Uterus (tissue), 3 donors: ENCODE measurements at regions not wholly inside any gene's neighbourhood (a gene's known extent, or its start where the extent isn't known, plus 50 kb on each side); places are given as distances from the start of the nearest gene placed in this dataset.

Experiments used
- DNase-seq, 2 donors: peaks; one replicate each; pipeline ENCODE4 v3.0.0-alpha.2; 2019 to 2020
- H3K27ac ChIP-seq, 2 donors: fragments of 200-600 bp; sonication (generic); 1 replicate in 1 of 2; 2 replicates in 1 of 2; pipeline ENCODE4 v1.5.1; 2016 to 2018
- H3K27me3 ChIP-seq, 2 donors: fragments of 200-600 bp; sonication (generic); one replicate each; pipeline ENCODE4 v1.5.1; 2018 to 2019; ENCODE audit warnings: control low read depth in 1 of 2
- H3K36me3 ChIP-seq, 2 donors: fragments of 200-600 bp; sonication (generic); one replicate each; pipeline ENCODE4 v1.5.1; 2019; ENCODE audit warnings: control low read depth in 1 of 2
- H3K4me1 ChIP-seq, 2 donors: fragments of 200-600 bp; sonication (generic); one replicate each; pipeline ENCODE4 v1.5.1; 2018 to 2019; ENCODE audit warnings: control low read depth in 1 of 2
- H3K4me3 ChIP-seq, 2 donors: fragments of 200-600 bp; sonication (generic); 1 replicate in 1 of 2; 2 replicates in 1 of 2; pipeline ENCODE4 v1.5.1; 2018 to 2019; ENCODE audit warnings: mild to moderate bottlenecking in 1 of 2
- H3K9me3 ChIP-seq, 2 donors: fragments of 200-600 bp; sonication (generic); one replicate each; pipeline ENCODE4 v1.5.1; 2019; ENCODE audit warnings: control low read depth in 1 of 2
- POLR2A ChIP-seq, 2 donors: fragments of 450-650 bp; IDR thresholded peaks; one replicate each; pipeline ENCODE4 v1.6.1; 2016; ENCODE audit warnings: antibody characterized with exemption in 2 of 2, mild to moderate bottlenecking in 1 of 2, moderate library complexity in 1 of 2
- intact Hi-C: fragments of 100-400 bp; cut with DNase I; formaldehyde crosslinking; loops from one replicate; pipeline ENCODE4 v1.15.1; 2023; ENCODE audit warnings: low total_unique reads
- TF ChIP-seq, protein P1 (sequence below), 4 experiments: fragments of 200-600 bp in 2 of 4; fragments of 450-650 bp in 2 of 4; sonication (generic) in 2 of 4; IDR thresholded peaks; one replicate each; pipeline ENCODE4 v1.5.1; 2016 to 2019; ENCODE audit warnings: antibody characterized with exemption in 4 of 4, mild to moderate bottlenecking in 2 of 4, moderate library complexity in 1 of 4
- donor health status: DM: yes; HTN: yes; CAD: no.

DNA sequence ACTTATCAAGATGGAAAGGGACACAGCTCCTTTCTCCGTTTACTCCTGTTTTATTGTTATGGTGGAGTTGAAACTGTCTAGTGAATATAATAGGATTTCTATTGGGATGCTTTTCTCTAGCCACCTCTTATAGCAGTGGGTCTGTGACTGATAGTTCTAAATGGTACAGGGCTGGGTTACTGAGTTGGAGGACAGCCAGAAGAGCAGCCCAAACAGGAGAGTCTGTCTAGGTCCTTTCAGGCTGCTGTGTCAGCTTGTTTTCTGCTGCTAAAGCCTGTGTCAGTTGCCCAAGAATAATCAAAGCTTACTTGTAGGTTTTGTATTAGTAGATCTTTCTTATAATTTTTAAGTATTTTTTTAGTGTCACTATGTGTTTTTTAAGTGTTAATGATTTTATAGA lies 356.0 kb upstream of the SEMA6A start:
- Histone ChIP-seq H3K9me3 (no peaks in the 10 kb centered on the region), H3K4me1 (no peaks in the 10 kb centered on the region), H3K4me3 (no peak overlapping the region), H3K36me3 (no peaks in the 10 kb centered on the region), H3K27ac (no peak overlapping the region), H3K27me3 (no peaks in the 10 kb centered on the region)
- DNase-seq: no peak
- intact Hi-C loops: no loop called here
- no peak for TF ChIP-seq POLR2A (IDR thresholded peaks at IDR 0.05)
- TF ChIP-seq, protein P1, sequence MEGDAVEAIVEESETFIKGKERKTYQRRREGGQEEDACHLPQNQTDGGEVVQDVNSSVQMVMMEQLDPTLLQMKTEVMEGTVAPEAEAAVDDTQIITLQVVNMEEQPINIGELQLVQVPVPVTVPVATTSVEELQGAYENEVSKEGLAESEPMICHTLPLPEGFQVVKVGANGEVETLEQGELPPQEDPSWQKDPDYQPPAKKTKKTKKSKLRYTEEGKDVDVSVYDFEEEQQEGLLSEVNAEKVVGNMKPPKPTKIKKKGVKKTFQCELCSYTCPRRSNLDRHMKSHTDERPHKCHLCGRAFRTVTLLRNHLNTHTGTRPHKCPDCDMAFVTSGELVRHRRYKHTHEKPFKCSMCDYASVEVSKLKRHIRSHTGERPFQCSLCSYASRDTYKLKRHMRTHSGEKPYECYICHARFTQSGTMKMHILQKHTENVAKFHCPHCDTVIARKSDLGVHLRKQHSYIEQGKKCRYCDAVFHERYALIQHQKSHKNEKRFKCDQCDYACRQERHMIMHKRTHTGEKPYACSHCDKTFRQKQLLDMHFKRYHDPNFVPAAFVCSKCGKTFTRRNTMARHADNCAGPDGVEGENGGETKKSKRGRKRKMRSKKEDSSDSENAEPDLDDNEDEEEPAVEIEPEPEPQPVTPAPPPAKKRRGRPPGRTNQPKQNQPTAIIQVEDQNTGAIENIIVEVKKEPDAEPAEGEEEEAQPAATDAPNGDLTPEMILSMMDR (IDR thresholded peaks at IDR 0.05): no peak

DNA sequence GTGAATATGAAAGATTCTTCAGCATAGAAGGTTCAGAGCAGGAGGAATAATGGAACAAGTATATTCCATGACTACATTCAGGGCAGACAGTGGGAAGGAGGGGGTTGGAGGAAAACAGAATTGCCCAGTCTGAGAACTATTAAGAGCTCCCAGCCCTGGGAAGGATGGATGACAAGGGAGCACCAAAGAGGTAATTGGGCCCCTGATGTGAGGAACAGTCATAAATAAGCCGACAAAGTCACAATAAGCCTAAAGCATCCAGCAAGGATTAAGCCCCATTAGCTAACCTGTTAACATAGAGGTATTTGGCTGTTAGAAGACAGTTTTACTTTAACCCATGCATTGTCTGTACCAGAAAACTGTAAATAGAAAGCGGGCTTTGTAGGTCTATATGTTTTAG lies 348.7 kb upstream of the SEMA6A start:
- H3K27ac ChIP-seq: no peak overlapping the region
- no peaks in the 10 kb centered on the region for H3K27me3 ChIP-seq
- DNase-seq: no peak
- intact Hi-C loops: no loop called here
- no peaks in the 10 kb centered on the region for H3K4me1 ChIP-seq
- no peak overlapping the region for H3K4me3 ChIP-seq
- no peaks in the 10 kb centered on the region for H3K36me3 ChIP-seq
- no peaks in the 10 kb centered on the region for H3K9me3 ChIP-seq
- TF ChIP-seq, protein P1 (IDR thresholded peaks at IDR 0.05): no peak
- TF ChIP-seq POLR2A (IDR thresholded peaks at IDR 0.05): no peak

DNA sequence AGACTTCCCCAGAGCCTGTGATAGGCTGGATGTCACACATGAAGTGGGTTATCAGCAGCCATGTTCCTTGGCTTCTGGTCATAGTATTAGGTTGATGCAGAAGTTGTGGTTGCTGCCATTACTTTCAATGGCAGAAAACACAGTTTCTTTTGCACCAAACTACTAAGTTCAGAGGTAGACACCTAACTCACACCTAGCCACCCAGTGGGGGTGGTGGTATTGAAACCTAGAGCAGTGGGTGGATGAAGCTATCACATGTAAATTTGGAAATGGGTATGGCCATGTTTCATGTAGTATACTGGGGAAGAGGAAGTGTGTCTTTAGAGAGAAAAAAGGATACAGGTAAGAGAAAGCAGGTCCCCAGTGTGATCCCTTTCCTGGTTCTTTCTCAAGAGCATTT lies 347.9 kb upstream of the SEMA6A start:
- DNase-seq: no peak
- Histone ChIP-seq H3K4me3 (no peak overlapping the region), H3K4me1 (no peaks in the 10 kb centered on the region), H3K27ac (no peak overlapping the region), H3K27me3 (no peaks in the 10 kb centered on the region), H3K9me3 (no peaks in the 10 kb centered on the region), H3K36me3 (no peaks in the 10 kb centered on the region)
- TF ChIP-seq, protein P1 (IDR thresholded peaks at IDR 0.05): no peak
- TF ChIP-seq POLR2A (IDR thresholded peaks at IDR 0.05): no peak
- intact Hi-C loops: no loop called here

DNA sequence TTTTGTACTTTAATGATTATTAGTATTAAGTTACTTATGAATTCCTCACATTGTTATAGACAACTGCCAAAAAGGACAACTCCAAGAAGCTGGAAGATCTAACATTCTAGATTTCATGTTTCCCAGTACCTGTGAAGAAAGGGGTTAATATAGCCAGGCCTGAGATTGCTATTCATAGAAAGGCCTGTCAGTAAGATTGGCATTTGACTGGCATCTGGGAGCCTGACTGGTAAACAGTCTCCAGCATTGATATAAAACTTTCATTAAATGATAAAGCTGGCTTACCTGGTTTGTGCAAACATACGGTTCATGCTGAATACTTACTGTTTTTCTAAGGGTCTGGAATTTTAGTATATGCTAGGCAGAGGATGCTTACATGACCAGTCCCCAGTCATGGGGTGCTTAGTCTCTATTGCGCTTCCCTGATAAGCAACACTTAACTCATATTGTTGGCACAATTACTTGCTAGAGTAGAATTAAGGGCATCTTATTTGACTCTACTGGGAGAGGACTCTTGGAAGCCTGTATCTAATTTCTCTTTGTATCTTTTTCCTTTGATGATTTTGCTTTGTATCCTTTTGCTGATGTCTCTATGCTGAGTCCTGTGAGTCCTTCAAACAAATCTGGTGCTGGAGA lies 340.4 kb upstream of the SEMA6A start:
- Histone ChIP-seq H3K27me3 (no peaks in the 10 kb centered on the region), H3K4me1 (no peaks in the 10 kb centered on the region), H3K27ac (no peak overlapping the region), H3K36me3 (no peaks in the 10 kb centered on the region), H3K4me3 (no peak overlapping the region), H3K9me3 (no peaks in the 10 kb centered on the region)
- no peak for DNase-seq
- intact Hi-C loops: no loop called here
- TF ChIP-seq POLR2A (IDR thresholded peaks at IDR 0.05): no peak
- TF ChIP-seq, protein P1 (IDR thresholded peaks at IDR 0.05): no peak

DNA sequence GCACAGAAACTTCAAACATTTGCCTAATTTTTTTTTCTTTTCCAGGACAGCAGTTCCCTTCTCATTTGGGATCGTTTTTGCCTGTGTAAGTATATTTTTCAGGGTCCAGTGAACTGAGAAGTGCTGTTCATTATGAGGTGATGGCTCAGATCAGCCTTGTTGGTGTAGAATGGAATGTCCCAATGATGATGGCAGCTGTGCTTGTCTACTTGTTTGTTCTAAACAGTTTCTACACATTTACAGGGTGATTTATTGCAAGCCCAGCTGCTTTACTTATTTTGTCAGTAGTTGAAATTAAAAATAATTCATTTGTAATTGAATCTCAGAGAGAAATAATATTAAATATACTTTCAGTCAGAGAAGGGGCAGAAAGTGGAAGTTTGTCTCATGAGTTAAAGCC lies 337.6 kb upstream of the SEMA6A start:
- no peaks in the 10 kb centered on the region for H3K9me3 ChIP-seq
- no peak overlapping the region for H3K4me3 ChIP-seq
- H3K27me3 ChIP-seq: no peaks in the 10 kb centered on the region
- no peaks in the 10 kb centered on the region for H3K36me3 ChIP-seq
- H3K27ac ChIP-seq: no peak overlapping the region
- no peaks in the 10 kb centered on the region for H3K4me1 ChIP-seq
- TF ChIP-seq, protein P1 (IDR thresholded peaks at IDR 0.05): no peak
- TF ChIP-seq POLR2A (IDR thresholded peaks at IDR 0.05): no peak
- no peak for DNase-seq
- intact Hi-C loops: no loop called here
